ENCODE measurements at regions not wholly inside any gene's neighbourhood (a gene's known extent, or its start where the extent isn't known, plus 50 kb on each side); places are given as distances from the start of the nearest gene placed in this dataset.

- no peak for TF ChIP-seq EZH2 (IDR thresholded peaks at IDR 0.05; ENCODE audit: low read length, unreplicated experiment)
- TF ChIP-seq, protein P1, sequence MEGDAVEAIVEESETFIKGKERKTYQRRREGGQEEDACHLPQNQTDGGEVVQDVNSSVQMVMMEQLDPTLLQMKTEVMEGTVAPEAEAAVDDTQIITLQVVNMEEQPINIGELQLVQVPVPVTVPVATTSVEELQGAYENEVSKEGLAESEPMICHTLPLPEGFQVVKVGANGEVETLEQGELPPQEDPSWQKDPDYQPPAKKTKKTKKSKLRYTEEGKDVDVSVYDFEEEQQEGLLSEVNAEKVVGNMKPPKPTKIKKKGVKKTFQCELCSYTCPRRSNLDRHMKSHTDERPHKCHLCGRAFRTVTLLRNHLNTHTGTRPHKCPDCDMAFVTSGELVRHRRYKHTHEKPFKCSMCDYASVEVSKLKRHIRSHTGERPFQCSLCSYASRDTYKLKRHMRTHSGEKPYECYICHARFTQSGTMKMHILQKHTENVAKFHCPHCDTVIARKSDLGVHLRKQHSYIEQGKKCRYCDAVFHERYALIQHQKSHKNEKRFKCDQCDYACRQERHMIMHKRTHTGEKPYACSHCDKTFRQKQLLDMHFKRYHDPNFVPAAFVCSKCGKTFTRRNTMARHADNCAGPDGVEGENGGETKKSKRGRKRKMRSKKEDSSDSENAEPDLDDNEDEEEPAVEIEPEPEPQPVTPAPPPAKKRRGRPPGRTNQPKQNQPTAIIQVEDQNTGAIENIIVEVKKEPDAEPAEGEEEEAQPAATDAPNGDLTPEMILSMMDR (conservative IDR thresholded peaks at IDR 0.05; ENCODE audit: low read depth, low read length): no peak
- no peak for TF ChIP-seq EZH2phosphoT487 (IDR thresholded peaks at IDR 0.05; ENCODE audit: borderline replicate concordance, low read length)
Observed at GRCh38 chr2:134774786-134775641, 56.2 kb upstream of the TMEM163 start.

Data from PC-3 (cell line).